HG03097 (cell line): ENCODE measurements at regions not wholly inside any gene's neighbourhood (a gene's known extent, or its start where the extent isn't known, plus 50 kb on each side); places are given as distances from the start of the nearest gene placed in this dataset.
"Not testable (repeated sequence)": the region's sequence is repeated elsewhere in the genome, so short reads cannot be mapped to it uniquely, and the experiment has no call there.

Experiments
- ATAC-seq: cut with Tn5 transposase; IDR thresholded peaks from one replicate; pipeline ENCODE4 v1.9.1; 2021; ENCODE audit not compliant: unreplicated experiment, low FRiP score

DNA sequence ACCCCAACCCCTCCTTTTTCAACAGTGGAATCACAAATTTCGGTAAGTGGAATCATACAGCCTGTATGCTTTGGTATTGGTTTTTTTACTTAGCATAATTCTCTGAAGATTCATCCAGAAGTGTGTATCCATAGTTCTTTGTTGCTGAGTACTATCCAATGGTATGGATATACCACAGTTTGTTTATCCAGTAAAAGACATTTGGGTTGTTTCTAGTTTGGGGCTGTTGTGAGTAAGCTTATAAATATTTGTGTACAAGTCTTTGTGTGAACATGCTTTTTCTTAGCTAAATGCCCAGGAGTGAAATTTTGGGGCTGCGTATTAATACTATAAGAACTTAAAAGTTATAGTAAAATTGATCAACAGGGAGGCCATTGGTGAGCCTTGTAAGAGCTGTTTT, 57.5 kb upstream of the GC start:
- ATAC-seq, result no peak

DNA sequence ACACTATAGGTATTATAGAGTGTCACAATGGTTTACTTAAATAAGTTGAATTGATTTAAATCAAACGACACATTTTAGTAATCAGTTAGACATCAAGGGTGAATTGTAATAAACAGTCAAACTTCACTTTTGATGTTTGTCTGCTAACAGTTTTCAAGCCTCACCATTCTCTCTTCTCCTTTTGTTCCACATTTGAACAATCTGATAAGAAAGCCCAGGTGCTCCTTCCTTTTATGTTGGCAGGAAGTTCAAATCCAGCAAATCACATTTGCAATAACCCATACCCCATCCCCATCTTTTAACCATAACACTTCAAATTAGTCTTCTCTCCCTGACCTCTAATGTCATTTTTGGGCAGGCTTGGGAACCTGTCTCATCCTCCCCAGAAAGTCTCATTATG, 63.4 kb upstream of the GC start:
- ATAC-seq, result no peak

DNA sequence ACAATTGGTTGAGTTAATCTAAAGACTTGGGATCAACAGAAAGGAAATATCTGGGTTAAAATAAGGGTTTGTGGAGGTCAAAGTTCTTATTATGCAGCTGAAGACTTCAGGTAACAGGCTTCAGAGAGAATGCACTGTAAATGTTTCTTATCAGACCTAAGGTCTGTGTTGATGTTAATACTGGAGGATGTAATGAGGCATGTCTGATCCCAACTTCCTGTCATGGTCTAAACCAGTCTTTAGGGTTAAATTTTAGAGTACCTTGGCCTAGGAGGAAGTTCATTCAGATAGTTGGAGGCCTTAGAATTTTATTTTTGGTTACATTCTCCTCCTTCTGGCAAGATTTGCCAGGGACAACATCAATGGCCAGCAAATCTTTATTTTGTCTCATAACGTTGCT, 72.1 kb upstream of the GC start:
- no peak for ATAC-seq

DNA sequence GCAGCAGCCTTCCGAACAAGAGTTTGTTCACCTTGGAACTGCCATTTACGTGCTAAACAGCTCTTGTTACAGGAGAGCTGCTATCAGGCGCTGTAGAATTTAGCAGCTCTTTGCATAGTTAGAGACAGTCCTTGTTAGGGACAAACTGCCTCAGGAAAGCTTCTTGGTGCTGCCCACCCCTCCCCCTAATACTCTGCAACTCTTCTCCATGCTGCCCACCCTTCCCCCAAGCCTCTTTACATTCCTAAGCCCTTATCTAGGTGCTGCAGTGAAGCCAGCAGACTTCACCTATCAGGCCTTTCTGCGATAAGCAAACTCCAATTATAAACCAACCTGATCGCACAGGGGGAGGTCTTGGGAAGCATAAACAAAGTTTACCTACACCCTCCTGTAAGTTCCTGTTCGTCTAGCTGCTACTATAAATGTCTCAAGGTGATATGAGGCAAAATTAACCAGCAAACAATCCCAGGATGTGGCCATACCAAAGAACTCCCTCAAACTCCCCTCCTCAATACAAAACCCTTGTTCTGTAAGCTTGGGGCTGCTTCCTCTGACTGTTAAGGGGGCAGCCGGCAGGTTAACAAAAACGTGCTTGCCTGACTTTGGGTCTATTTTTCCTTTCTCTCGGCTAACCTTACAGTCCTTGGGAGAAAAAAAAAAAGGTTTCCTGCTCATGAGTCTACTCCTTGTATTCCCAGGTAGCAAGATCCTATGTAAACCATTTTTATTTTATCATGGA, 74.0 kb upstream of the GC start:
- ATAC-seq, result no peak

DNA sequence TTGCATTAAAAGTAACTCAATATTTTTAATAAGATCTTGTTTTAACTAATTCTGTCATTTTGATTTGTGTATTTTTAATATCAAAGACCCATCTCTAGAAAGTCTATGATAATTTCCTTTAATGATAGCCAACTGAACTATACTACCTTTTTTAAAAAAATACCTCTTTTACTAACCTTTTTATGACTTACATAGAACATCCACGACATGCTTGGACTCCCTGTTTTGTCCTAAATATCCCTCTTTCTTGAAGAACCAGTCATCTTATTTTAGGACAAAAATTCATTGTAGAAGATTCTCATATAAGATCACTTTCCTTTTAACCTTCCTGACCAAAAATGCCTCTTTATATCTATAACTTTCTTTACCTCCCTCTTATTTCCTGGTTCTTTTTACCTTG, 76.8 kb upstream of the GC start:
- no peak for ATAC-seq

DNA sequence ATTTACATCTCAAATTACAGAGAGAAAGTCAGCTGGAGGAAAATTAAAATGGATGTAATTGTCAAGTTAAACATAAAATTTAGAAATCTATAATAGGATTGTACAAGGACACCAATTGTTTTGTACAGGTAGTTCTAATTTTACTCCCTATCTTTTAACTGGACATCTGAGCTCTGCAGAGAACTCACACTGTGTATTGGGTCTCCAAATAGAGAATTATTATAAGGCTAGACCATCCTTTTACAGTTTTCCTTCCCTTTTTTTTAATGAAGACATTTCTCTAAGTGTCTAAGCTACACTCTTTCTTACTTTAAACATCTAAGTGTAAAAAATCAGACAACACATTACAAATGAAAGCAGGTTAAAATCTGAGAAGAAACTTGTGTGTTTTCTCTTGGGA, 78.4 kb upstream of the GC start:
- ATAC-seq, result no peak

DNA sequence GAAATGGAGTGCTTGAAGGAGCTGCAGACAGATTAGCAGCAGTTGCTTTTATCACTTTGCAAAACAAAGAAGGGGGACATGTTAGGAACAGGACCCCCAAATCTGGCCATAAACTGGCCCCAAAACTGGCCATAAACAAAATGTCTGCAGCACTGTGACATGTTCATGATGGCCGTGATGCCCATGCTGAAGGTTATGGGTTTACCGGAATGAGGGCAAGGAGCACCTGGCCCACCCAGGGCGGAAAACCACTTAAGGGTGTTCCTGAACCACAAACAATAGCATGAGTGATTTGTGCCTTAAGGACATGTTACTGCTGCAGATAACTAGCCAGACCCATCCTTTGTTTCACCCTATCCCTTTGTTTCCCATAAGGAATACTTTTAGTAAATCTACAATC, 79.6 kb upstream of the GC start:
- no peak for ATAC-seq

DNA sequence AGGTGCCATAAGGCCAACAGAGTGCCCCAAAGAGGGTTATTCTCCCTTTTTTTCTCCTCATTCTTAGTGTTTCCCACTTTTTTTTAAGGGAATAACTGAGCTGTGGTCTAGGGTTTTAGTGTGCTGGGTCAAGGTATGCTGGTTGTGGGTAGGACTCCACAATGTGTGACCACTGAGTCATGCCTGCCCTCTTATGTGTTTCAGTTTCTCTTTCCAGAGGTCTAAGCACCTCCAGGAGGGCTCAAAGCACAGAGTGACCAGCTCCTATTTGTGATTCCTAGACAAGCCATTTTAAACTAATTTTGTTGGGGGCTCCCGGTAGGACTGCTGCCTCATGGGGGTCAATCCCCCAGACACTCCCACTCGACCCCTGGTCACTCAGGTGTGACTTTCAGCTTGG, 80.5 kb upstream of the GC start:
- ATAC-seq, result no peak

DNA sequence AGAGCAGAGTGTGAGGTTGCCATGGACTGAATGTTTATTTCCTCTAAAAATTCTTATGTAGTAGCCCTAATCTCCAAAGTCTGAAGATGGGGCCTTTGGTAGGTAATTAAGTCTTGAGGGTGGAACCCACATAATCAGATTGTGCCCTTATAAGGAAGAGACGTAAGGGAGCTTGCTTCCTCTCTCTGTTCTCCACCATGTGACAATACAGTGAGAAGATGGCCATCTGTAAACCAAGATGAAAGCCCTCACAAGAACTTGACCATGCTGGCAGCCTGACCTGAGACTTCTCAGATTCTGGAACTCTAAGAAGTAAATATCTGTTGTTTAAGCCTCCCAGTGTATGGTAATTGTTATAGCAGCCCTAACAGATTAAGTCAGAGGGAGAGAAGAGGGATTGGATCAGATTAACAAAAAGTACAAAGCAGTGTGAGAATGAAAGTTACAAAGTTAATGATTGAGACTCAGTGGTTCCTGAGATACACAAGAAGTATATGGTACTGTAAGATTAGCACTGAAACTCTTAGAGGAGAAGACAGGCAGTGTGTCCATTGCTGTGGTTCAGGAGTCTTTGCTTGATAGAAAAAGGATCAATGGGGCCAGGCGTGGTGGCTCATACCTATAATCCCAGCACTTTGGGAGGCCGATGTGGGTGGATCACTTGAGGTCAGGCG, 82.5 kb upstream of the GC start:
- no peak for ATAC-seq

DNA sequence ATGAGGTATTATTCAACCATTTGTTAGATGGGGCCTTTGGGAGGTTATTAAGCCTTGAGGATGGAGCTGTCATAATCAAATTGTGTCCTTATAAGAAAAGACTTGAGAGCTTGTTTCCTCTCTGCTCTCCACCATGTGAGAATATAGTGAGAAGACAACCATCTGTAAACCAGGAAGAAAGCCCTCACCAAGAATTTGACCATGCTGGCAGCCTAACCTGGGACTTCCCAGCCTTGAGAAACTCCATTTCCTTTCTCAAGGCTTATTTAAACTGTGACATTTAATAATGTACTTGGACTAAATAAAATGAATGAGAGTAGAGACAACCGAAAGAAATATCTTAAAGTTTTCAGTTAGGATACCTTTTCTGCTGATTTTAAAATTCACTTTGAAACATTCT, 83.7 kb upstream of the GC start:
- ATAC-seq, result no peak

DNA sequence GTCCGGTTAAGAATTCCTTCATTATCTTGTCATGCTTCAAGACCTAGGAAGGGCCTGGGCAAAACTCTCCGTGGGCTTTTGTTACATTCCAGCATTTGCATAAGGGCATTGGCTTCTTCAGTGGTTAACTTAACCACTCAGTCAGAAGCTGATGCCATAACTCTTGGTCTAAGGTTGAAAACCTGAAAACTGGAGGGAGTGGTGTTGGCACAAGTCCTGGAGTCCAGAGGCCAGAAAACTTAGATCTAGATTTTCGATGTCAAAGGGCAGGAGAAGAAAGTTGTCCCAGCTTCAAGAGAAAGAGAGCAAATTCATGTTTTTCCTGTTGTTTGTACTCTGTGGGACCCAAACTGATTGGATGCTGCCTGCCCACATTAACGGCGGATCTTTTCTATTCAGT, 86.6 kb upstream of the GC start:
- ATAC-seq, result no peak

DNA sequence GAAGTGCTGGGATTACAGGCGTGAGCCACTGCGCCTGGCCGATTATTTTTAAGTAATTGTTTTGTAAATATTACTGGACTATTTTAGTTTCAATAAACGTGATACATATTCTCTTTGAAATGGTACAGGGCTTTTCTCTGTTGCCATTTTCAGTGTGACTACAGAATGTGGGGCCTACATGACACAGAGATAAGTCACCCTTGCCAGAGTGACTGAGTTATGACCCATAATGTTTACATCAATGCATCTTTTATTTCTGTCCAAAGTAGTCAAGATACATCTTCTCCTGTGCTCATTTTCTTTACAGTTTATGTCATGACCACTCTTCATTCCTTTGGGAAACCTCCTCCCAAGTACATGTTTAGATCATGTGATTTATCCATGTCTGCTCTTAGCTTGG, 88.3 kb upstream of the GC start:
- ATAC-seq, result no peak

DNA sequence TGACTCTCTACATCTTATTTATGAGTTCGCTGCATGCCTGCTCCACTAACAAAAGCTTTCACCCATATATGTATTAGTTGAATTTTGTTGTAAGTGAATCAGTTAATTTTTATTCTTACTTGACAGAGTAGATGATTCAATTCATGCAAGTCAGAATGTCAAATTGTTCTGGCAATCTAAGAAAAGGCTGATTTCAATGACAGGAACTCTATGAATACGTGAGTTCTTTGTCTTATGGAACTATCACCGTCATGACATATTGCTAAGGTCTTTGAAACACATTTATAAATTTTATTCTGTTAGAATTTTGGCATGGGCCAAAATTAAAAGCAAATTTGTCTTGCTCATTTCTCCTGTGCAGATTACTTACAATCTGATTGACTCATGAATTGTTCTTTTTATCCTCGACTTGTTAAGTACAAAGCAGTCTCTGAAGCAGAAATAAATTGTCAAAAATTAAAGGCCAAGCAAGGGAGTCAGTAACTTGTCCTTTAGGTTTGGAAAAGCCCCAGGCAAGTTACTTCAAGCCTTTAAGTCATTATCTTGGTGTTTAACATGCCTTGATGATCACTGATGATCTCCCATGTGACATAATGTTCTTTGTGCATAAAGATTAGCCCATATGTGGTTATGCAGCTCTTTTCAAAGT, 89.0 kb upstream of the GC start:
- ATAC-seq, result no peak

DNA sequence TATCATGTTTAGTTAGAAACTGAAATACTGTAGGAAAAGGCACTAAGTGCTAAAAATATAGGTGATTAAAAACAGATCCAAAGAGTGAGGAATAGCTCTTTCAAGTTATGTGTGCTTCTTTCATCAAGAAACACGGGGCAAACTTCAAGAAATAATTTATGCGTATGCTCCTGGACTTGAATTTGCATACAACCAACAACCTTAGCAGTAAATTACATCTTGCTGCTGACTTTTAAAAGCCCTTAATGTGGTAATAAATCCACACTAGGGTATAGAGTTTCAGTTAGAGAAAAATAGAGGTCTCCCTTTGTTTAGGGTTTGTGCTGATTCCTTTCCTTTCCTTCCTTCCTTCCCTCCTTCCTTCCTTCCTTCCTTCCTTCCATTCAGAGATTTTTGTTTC, 94.5 kb upstream of the GC start:
- no peak for ATAC-seq

DNA sequence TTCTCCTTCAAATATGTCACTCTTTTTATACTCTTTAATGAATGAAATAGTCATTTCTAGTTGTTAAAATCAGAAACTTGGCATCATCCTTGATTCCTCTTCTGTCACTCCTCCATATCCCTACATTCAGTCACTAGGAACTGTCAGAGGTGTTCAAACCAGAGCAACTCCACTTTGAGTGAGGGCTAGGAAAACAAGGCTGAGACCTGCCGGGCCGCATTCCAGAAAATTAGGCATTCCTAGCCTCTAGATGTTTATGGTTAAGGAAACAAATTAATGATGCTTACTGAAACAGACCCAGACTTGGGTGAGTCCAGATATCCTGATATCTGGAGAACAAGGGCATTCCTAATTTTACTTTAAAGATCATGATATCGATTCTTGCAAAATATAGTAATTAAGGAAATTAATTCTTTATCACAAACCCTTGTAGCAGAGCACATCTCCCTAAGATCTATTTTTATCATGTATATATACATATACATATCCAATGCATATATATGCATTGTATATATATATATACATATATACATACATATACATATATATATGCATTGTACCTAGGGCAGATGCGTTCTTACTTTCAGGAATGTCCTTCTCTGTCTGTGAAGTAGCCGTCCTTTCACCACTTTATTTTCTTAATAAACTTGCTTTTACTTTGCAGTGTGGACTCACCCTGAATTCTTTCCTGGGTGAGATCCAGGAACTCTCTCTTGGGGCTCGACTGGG, 98.4 kb upstream of the GC start:
- ATAC-seq, result no peak

DNA sequence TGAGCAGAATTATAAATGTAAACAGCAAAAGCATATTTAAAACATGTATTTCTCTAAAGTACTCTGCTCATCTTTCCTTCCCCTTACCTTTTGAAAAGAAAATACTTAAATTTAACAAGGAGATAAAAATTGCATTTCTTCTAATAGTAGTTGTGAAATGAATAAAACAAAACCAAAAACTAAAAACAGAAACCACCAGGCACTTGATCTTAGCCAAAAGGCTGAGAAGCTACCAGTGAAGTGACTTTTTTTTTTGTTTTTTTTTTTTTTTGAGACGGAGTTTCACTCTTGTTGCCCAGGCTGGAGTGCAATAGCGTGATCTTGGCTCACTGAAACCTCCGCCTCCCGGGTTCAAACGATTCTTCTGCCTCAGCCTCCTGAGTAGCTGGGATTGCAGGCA, 116.5 kb upstream of the GC start:
- not testable (repeated sequence) for ATAC-seq

DNA sequence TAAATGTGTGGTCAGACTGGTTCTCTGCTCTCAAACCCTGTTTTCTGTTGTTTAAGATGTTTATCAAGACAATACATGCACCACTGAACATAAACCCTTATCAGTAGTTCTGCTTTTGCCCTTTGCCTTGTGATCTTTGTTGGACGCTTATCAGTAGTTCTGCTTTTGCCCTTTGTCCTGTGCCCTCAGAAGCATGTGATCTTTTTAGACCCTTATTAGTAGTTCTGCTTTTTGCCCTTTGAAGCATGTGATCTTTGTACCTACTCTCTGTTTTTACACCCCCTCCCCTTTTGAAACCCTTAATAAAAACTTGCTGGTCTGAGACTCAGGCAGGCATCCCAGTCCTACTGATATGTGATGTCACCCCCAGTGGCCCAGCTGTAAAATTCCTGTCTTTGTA, 121.7 kb upstream of the GC start:
- not testable (repeated sequence) for ATAC-seq

DNA sequence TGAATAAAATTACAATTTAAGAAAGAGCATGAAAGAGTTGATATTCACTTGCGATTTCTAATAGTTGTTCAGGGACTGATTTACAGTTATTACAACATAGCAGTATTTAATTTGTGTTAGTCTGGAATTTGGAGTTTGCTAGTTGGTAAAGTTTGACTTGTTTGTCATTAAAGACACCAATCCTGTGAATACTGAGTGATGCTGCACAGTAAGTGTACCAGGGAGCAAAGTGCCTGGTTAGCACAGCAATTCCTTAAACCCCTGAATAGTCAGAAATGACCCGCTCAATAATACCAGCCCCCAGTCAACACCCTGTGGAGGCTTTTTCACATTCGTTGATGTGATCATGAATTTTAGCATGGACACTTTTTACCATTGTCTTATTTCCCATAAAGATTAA, 122.2 kb upstream of the GC start:
- no peak for ATAC-seq

DNA sequence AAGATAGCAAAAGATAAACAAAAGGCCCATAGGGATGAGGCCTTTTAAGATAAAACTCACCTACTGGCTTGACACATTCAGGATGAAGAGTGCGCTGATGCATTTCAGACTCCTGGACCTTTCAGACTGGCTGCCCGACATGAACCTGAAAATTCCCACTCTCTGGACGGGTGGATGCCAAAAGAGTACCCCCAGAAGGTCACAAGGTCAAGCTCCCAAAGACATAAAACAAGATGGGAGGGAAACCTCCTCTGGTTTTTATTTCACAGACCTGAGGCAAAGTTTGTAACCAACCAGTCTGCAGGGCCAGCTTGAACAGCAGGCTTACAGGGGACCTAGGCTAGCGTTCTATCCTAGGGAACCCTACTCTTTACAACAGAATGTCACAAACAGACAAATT, 123.2 kb upstream of the GC start:
- ATAC-seq, result no peak

DNA sequence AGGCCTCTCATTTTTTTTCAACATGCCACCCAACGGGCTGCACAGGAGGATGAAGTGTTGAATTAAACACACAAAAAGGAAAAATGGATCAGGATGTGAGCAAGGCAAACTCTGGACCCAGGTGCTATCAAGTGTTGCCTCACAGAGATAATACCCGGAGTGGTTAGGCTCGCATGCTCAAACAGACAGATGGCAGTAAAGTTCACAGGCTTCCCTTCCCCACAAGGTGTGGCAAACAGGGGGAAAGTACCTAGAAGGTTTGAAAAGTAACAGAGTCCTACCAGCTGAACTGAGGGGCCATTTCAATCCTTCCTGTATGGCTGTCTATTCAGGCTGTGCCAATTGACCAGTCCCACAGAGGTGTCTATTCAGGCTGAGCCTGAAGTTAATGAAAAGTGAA, 123.9 kb upstream of the GC start:
- ATAC-seq, result peak; percentile 88

DNA sequence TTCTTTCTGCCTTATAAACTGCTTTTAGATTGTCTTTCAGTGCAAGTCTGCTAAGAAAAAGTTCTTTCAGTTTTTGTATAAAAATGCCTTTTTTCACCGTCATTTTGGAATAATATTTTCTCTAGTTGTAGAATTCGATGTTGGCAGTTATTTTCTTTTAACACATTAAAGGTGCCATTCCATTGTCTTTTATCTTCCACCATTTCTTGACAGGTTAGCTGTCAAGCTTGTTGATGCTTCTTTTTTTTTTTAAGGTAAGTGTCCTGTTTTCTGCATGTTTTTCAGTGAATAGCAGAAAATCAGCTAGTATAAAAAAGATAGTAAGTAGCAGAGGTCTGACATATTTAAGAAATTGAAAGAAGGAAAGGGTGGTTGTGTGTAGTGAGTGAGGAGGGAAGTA, 118.5 kb upstream of the NPFFR2 start:
- no peak for ATAC-seq
